H1 (cell line): ENCODE measurements at regions not wholly inside any gene's neighbourhood (a gene's known extent, or its start where the extent isn't known, plus 50 kb on each side); places are given as distances from the start of the nearest gene placed in this dataset.

Source experiments
- ASH2L ChIP-seq: fragments of 200-600, 300-600 bp; sonication (generic); IDR thresholded peaks from one replicate; pipeline ENCODE4 v1.7.1; 2017; ENCODE audit warnings: low read length
- POLR2A ChIP-seq, 2 experiments: IDR thresholded peaks; 1 replicate in 1 of 2; 2 replicates in 1 of 2; pipeline ENCODE4 v1.6.1; 2011; ENCODE audit warnings: low read depth in 2 of 2, low read length in 2 of 2, mild to moderate bottlenecking in 2 of 2; ENCODE audit errors: control extremely low read depth in 1 of 2
- SAP30 ChIP-seq: fragments of 300-600 bp; sonication (generic); IDR thresholded peaks from 2 replicates; pipeline ENCODE4 v1.7.1; 2012; ENCODE audit warnings: low read length, moderate library complexity, mild to moderate bottlenecking, inconsistent platforms; ENCODE audit not compliant: insufficient read depth, insufficient replicate concordance

GRCh38 chr4:18391354-18391728 is 369.8 kb upstream of the LCORL start (continued):
- TF ChIP-seq SAP30: no peak
- TF ChIP-seq ASH2L: no peak
- TF ChIP-seq POLR2A (IDR thresholded peaks at IDR 0.05; ENCODE audit: control extremely low read depth in 1 of 2, low read depth in 2 of 2, low read length in 2 of 2): no peak
